SK-N-SH treated with all-trans-retinoic acid at 6 μM for 48 hours (cell line): ENCODE measurements at regions not wholly inside any gene's neighbourhood (a gene's known extent, or its start where the extent isn't known, plus 50 kb on each side); places are given as distances from the start of the nearest gene placed in this dataset.

Experiments used
- ARNTL ChIP-seq: fragments of 450-650 bp; formaldehyde crosslinking; IDR thresholded peaks from 2 replicates; pipeline ENCODE4 v1.5.0; 2020; ENCODE audit warnings: low read depth, mild to moderate bottlenecking, moderate library complexity, borderline replicate concordance
- BACH2 ChIP-seq: fragments of 250-450 bp; sonication (Bioruptor Pico); IDR thresholded peaks from 2 replicates; pipeline ENCODE4 v1.9.0; 2021; ENCODE audit warnings: mild to moderate bottlenecking, borderline replicate concordance
- CREB5 ChIP-seq: fragments of 250-450 bp; sonication (Bioruptor Pico); IDR thresholded peaks from 2 replicates; pipeline ENCODE4 v1.5.1; 2020; ENCODE audit warnings: low read depth, mild to moderate bottlenecking, moderate library complexity
- ISL1 ChIP-seq: fragments of 250-450 bp; sonication (Bioruptor Pico); IDR thresholded peaks from 2 replicates; pipeline ENCODE4 v2.1.2; 2022; ENCODE audit warnings: mild to moderate bottlenecking, moderate library complexity
- RARB ChIP-seq: fragments of 250-450 bp; sonication (Bioruptor Pico); IDR thresholded peaks from 2 replicates; pipeline ENCODE4 v1.8.0; 2021; ENCODE audit warnings: mild to moderate bottlenecking, moderate library complexity
- ZC3H10 ChIP-seq: fragments of 250-450 bp; sonication (Bioruptor Pico); IDR thresholded peaks from 2 replicates; pipeline ENCODE4 v1.5.1; 2021; ENCODE audit warnings: mild to moderate bottlenecking, moderate library complexity
- ZFP3 ChIP-seq: fragments of 250-450 bp; sonication (Bioruptor Pico); IDR thresholded peaks from 2 replicates; pipeline ENCODE4 v1.5.0; 2020; ENCODE audit warnings: mild to moderate bottlenecking, moderate library complexity
- ZFP30 ChIP-seq: fragments of 450-650 bp; formaldehyde crosslinking; IDR thresholded peaks from 2 replicates; pipeline ENCODE4 v1.5.0; 2022; ENCODE audit warnings: mild to moderate bottlenecking, moderate library complexity
- ZNF70 ChIP-seq: fragments of 450-650 bp; formaldehyde crosslinking; IDR thresholded peaks from 2 replicates; pipeline ENCODE4 v1.5.0; 2020; ENCODE audit warnings: mild to moderate bottlenecking, moderate library complexity
- ZNF8 ChIP-seq: fragments of 450-650 bp; formaldehyde crosslinking; IDR thresholded peaks from 2 replicates; pipeline ENCODE4 v1.5.0; 2020; ENCODE audit warnings: mild to moderate bottlenecking, moderate library complexity
- TF ChIP-seq, protein P1 (sequence below): fragments of 250-450 bp; sonication (Bioruptor Pico); IDR thresholded peaks from 2 replicates; pipeline ENCODE4 v1.5.1; 2021; ENCODE audit warnings: mild to moderate bottlenecking, moderate library complexity
- TF ChIP-seq, protein P2 (sequence below): fragments of 250-450 bp; sonication (Bioruptor Pico); IDR thresholded peaks from 2 replicates; pipeline ENCODE4 v1.8.0; 2020; ENCODE audit warnings: mild to moderate bottlenecking, moderate library complexity, borderline replicate concordance

- no peak for TF ChIP-seq ZNF8 (CRISPR knock-in tag)
- TF ChIP-seq CREB5 = no peak
- TF ChIP-seq ZC3H10 (CRISPR knock-in tag) = no peak
- no peak for TF ChIP-seq RARB (CRISPR knock-in tag)
- TF ChIP-seq ARNTL = no peak
- TF ChIP-seq ZFP3 (CRISPR knock-in tag) = no peak
- TF ChIP-seq BACH2 (CRISPR knock-in tag) = no peak
- TF ChIP-seq, protein P1, sequence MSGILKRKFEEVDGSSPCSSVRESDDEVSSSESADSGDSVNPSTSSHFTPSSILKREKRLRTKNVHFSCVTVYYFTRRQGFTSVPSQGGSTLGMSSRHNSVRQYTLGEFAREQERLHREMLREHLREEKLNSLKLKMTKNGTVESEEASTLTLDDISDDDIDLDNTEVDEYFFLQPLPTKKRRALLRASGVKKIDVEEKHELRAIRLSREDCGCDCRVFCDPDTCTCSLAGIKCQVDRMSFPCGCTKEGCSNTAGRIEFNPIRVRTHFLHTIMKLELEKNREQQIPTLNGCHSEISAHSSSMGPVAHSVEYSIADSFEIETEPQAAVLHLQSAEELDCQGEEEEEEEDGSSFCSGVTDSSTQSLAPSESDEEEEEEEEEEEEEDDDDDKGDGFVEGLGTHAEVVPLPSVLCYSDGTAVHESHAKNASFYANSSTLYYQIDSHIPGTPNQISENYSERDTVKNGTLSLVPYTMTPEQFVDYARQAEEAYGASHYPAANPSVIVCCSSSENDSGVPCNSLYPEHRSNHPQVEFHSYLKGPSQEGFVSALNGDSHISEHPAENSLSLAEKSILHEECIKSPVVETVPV (CRISPR knock-in tag) = no peak
- no peak for TF ChIP-seq ZFP30 (CRISPR knock-in tag)
- TF ChIP-seq ISL1 (CRISPR knock-in tag) = no peak
- TF ChIP-seq ZNF70 = no peak
- TF ChIP-seq, protein P2, sequence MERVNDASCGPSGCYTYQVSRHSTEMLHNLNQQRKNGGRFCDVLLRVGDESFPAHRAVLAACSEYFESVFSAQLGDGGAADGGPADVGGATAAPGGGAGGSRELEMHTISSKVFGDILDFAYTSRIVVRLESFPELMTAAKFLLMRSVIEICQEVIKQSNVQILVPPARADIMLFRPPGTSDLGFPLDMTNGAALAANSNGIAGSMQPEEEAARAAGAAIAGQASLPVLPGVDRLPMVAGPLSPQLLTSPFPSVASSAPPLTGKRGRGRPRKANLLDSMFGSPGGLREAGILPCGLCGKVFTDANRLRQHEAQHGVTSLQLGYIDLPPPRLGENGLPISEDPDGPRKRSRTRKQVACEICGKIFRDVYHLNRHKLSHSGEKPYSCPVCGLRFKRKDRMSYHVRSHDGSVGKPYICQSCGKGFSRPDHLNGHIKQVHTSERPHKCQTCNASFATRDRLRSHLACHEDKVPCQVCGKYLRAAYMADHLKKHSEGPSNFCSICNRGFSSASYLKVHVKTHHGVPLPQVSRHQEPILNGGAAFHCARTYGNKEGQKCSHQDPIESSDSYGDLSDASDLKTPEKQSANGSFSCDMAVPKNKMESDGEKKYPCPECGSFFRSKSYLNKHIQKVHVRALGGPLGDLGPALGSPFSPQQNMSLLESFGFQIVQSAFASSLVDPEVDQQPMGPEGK (CRISPR knock-in tag) = no peak
These were observed 81.2 kb upstream of the GZMB start for GRCh38 chr14:24715239-24715638.
